Mesenchymal stem cell (in vitro differentiated cells and primary cell): ENCODE measurements at regions not wholly inside any gene's neighbourhood (a gene's known extent, or its start where the extent isn't known, plus 50 kb on each side); places are given as distances from the start of the nearest gene placed in this dataset.

Source experiments
- DNase-seq: peaks from one replicate; pipeline ENCODE4 v3.0.0-alpha.2; 2013
- H2AFZ ChIP-seq: one replicate; pipeline ENCODE4 v1.6.1; 2013; ENCODE audit warnings: low read depth, mild to moderate bottlenecking, control low read depth, inconsistent platforms, low read length, moderate library complexity
- H2AK5ac ChIP-seq: 2 replicates; pipeline ENCODE4 v1.6.1; 2013; ENCODE audit warnings: low read length, moderate library complexity, mild to moderate bottlenecking, inconsistent platforms; ENCODE audit not compliant: severe bottlenecking
- H2BK120ac ChIP-seq: one replicate; pipeline ENCODE4 v1.6.1; 2013; ENCODE audit warnings: low read depth, mild to moderate bottlenecking, inconsistent platforms, low read length, moderate library complexity
- H2BK12ac ChIP-seq, 2 experiments: one replicate each; pipeline ENCODE4 v1.6.1; 2013; ENCODE audit warnings: inconsistent platforms in 2 of 2, low read length in 2 of 2, mild to moderate bottlenecking in 2 of 2, moderate library complexity in 2 of 2, control low read depth in 1 of 2
- H2BK15ac ChIP-seq: one replicate; pipeline ENCODE4 v1.6.1; 2013; ENCODE audit warnings: mild to moderate bottlenecking, low read depth, inconsistent platforms; ENCODE audit not compliant: poor library complexity, severe bottlenecking
- H2BK5ac ChIP-seq: 2 replicates; pipeline ENCODE4 v1.6.1; 2013; ENCODE audit warnings: low read depth, mild to moderate bottlenecking, low read length, control low read depth, inconsistent platforms; ENCODE audit not compliant: poor library complexity, severe bottlenecking
- H3K14ac ChIP-seq, 2 experiments: one replicate each; pipeline ENCODE4 v1.6.1; 2013; ENCODE audit warnings: inconsistent platforms in 2 of 2, low read length in 2 of 2, control low read depth in 1 of 2, mild to moderate bottlenecking in 1 of 2, moderate library complexity in 1 of 2
- H3K18ac ChIP-seq, 2 experiments: one replicate each; pipeline ENCODE4 v1.6.1; 2013; ENCODE audit warnings: inconsistent platforms in 2 of 2, low read length in 2 of 2, control low read depth in 1 of 2, low read depth in 1 of 2, mild to moderate bottlenecking in 1 of 2
- H3K23ac ChIP-seq, 2 experiments: one replicate each; pipeline ENCODE4 v1.6.1; 2013; ENCODE audit warnings: inconsistent platforms in 2 of 2, low read length in 2 of 2, mild to moderate bottlenecking in 2 of 2, moderate library complexity in 2 of 2, control low read depth in 1 of 2
- H3K27ac ChIP-seq: 2 replicates; pipeline ENCODE4 v1.5.1; 2013; ENCODE audit warnings: mild to moderate bottlenecking, moderate library complexity, low read length, control low read depth, inconsistent platforms; ENCODE audit not compliant: poor library complexity, severe bottlenecking
- H3K27me3 ChIP-seq, 2 experiments: 2 replicates each; pipeline versions ENCODE4 v1.6.1 to v1.7.0; 2013; ENCODE audit warnings: low read length in 2 of 2, mild to moderate bottlenecking in 2 of 2, moderate library complexity in 2 of 2, control low read depth in 1 of 2, inconsistent platforms in 1 of 2; ENCODE audit not compliant: control insufficient read depth in 1 of 2, insufficient read depth in 1 of 2
- H3K36me3 ChIP-seq, 2 experiments: 2 replicates each; pipeline versions ENCODE4 v1.6.1 to v1.7.0; 2013; ENCODE audit warnings: low read length in 2 of 2, control low read depth in 1 of 2, inconsistent platforms in 1 of 2, low read depth in 1 of 2, mild to moderate bottlenecking in 1 of 2; ENCODE audit not compliant: insufficient read depth in 2 of 2, control insufficient read depth in 1 of 2
- H3K4ac ChIP-seq, 2 experiments: one replicate each; pipeline ENCODE4 v1.6.1; 2013; ENCODE audit warnings: inconsistent platforms in 2 of 2, low read length in 2 of 2, mild to moderate bottlenecking in 2 of 2, moderate library complexity in 2 of 2, control low read depth in 1 of 2, low read depth in 1 of 2
- H3K4me1 ChIP-seq: 2 replicates; pipeline ENCODE4 v1.6.1; 2013; ENCODE audit warnings: low read depth, low read length, control low read depth; ENCODE audit not compliant: control insufficient read depth, insufficient read depth
- H3K4me2 ChIP-seq: 2 replicates; pipeline ENCODE4 v1.6.1; 2013; ENCODE audit warnings: low read length, mild to moderate bottlenecking, inconsistent platforms; ENCODE audit not compliant: poor library complexity, severe bottlenecking
- H3K4me3 ChIP-seq, 2 experiments: 2 replicates each; pipeline versions ENCODE4 v1.5.1 to v1.7.0; 2013; ENCODE audit warnings: low read length in 2 of 2, mild to moderate bottlenecking in 2 of 2, control low read depth in 1 of 2, low read depth in 1 of 2; ENCODE audit not compliant: insufficient read depth in 1 of 2
- H3K79me1 ChIP-seq: replicated peaks from 2 replicates; pipeline ENCODE4 v1.6.1; 2013; ENCODE audit warnings: mild to moderate bottlenecking, control low read depth, low read length, inconsistent platforms; ENCODE audit not compliant: poor library complexity, severe bottlenecking
- H3K9ac ChIP-seq: 2 replicates; pipeline ENCODE4 v1.7.0; 2013; ENCODE audit warnings: mild to moderate bottlenecking, low read length, moderate library complexity
- H3K9me3 ChIP-seq: 2 replicates; pipeline ENCODE4 v1.7.0; 2013; ENCODE audit warnings: mild to moderate bottlenecking, low read length; ENCODE audit not compliant: control insufficient read depth
- H4K8ac ChIP-seq: one replicate; pipeline ENCODE4 v1.6.1; 2013; ENCODE audit warnings: inconsistent platforms, mild to moderate bottlenecking, low read length, moderate library complexity
- H4K91ac ChIP-seq: one replicate; pipeline ENCODE4 v1.6.1; 2013; ENCODE audit warnings: mild to moderate bottlenecking, low read length, inconsistent platforms
- WGBS: methylation state at CpG from one replicate; pipeline ENCODE4 v1.1.7; 2013; ENCODE audit warnings: mixed read lengths; 5-methylcytosine and 5-hydroxymethylcytosine counted together

GRCh38 chr3:18868911-18869689 is 279.2 kb upstream of the KCNH8 start:
- Histone ChIP-seq H3K14ac (no peak overlapping the region), H3K18ac (no peak overlapping the region), H3K4ac (no peak overlapping the region), H4K91ac (no peak overlapping the region), H3K4me3 (no peak overlapping the region), H3K4me1 (no peaks in the 10 kb centered on the region), H3K9me3 (no peaks in the 10 kb centered on the region), H2BK120ac (no peak overlapping the region), H2BK5ac (no peak overlapping the region), H4K8ac (no peak overlapping the region), H3K27ac (no peak overlapping the region), H2BK15ac (no peak overlapping the region), H2BK12ac (no peak overlapping the region), H2AFZ (no peak overlapping the region), H2AK5ac (no peak overlapping the region), H3K4me2 (no peak overlapping the region), H3K9ac (no peak overlapping the region), H3K27me3 (no peaks in the 10 kb centered on the region), H3K36me3 (no peaks in the 10 kb centered on the region), H3K23ac (no peak overlapping the region), H3K79me1 (no peaks in the 10 kb centered on the region)
- no peak for DNase-seq
- 86% methylated on average over 4 of the region's 4 CpGs for WGBS

- Histone ChIP-seq H3K36me3 (no peaks in the 10 kb centered on the region), H4K8ac (no peak overlapping the region), H2AFZ (no peak overlapping the region), H2BK5ac (no peak overlapping the region), H3K9me3 (no peaks in the 10 kb centered on the region), H3K79me1 (no peaks in the 10 kb centered on the region), H2BK120ac (no peak overlapping the region), H2BK12ac (no peak overlapping the region), H3K4me2 (no peak overlapping the region), H3K4me1 (no peaks in the 10 kb centered on the region), H3K18ac (no peak overlapping the region), H2AK5ac (no peak overlapping the region), H3K27me3 (no peaks in the 10 kb centered on the region), H3K14ac (no peak overlapping the region), H3K4me3 (no peak overlapping the region), H3K9ac (no peak overlapping the region), H3K23ac (no peak overlapping the region), H2BK15ac (no peak overlapping the region), H3K27ac (no peak overlapping the region), H4K91ac (no peak overlapping the region), H3K4ac (no peak overlapping the region)
- 83% methylated on average over 1 of the region's 1 CpG for WGBS
- DNase-seq = no peak
Observed at GRCh38 chr3:18866899-18867298, 281.4 kb upstream of the KCNH8 start.

DNA sequence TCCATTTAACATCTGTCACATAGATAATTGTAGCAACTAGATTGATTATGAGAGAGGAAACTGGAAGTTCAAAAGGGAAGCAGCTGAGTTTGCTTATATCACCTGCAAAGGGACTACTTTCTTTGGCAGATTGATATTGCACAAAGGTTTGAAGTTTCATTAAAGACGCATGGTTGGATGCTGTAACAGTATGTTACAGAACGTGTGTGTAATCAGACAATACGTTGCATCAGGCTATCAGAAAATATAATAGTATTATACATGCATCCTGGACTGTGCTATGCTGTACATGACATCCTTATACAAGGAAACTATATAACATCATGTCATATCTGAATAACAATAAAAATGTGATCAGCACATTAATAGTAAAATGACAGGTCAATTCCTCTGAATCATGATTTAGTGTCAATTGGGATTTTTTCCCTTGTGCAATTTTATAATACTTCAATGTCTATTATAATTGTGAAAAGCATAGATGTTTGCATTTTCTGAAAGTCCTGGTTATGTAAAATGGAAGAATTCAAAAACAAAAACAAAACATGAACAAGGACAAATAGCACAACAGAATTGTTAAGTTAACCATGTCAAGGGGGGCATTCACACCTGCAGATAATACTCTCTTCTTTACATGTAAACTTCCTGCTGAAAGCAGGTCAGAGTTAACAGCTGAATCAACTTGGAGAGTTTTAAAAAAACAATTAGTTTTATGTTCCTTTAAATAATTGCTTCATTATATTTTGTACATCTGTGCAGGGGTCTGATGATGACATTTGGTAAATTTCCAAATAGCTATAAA is 283.2 kb upstream of the KCNH8 start:
- no peaks in the 10 kb centered on the region for H3K36me3 ChIP-seq
- WGBS = 100% methylated on average over 1 of the region's 3 CpGs
- no peak overlapping the region for H4K91ac ChIP-seq
- no peak overlapping the region for H4K8ac ChIP-seq
- H2BK15ac ChIP-seq = no peak overlapping the region
- H3K4me1 ChIP-seq = no peaks in the 10 kb centered on the region
- no peaks in the 10 kb centered on the region for H3K27me3 ChIP-seq
- no peak overlapping the region for H2AK5ac ChIP-seq
- H3K14ac ChIP-seq = no peak overlapping the region
- no peak overlapping the region for H3K23ac ChIP-seq
- no peak overlapping the region for H3K4me3 ChIP-seq
- no peaks in the 10 kb centered on the region for H3K79me1 ChIP-seq
- no peak overlapping the region for H3K4me2 ChIP-seq
- H2BK120ac ChIP-seq = no peak overlapping the region
- H3K9ac ChIP-seq = no peak overlapping the region
- H3K4ac ChIP-seq = no peak overlapping the region
- no peak for DNase-seq
- H2BK12ac ChIP-seq = no peak overlapping the region
- no peak overlapping the region for H3K18ac ChIP-seq
- H2AFZ ChIP-seq = no peak overlapping the region
- H3K9me3 ChIP-seq = no peaks in the 10 kb centered on the region
- H2BK5ac ChIP-seq = no peak overlapping the region
- no peak overlapping the region for H3K27ac ChIP-seq

- Histone ChIP-seq H2BK120ac (no peak overlapping the region), H3K4me1 (no peaks in the 10 kb centered on the region), H3K27me3 (no peaks in the 10 kb centered on the region), H3K18ac (no peak overlapping the region), H4K91ac (no peak overlapping the region), H3K4ac (no peak overlapping the region), H3K23ac (no peak overlapping the region), H4K8ac (no peak overlapping the region), H3K27ac (no peak overlapping the region), H2BK15ac (no peak overlapping the region), H3K4me3 (no peak overlapping the region), H2AFZ (no peak overlapping the region), H3K9me3 (no peaks in the 10 kb centered on the region), H3K79me1 (no peaks in the 10 kb centered on the region), H3K4me2 (no peak overlapping the region), H3K14ac (no peak overlapping the region), H3K9ac (no peak overlapping the region), H3K36me3 (no peaks in the 10 kb centered on the region), H2BK12ac (no peak overlapping the region), H2BK5ac (no peak overlapping the region), H2AK5ac (no peak overlapping the region)
- 100% methylated on average over 1 of the region's 2 CpGs for WGBS
- DNase-seq = no peak
Observed at GRCh38 chr3:18862077-18862476, 286.2 kb upstream of the KCNH8 start.
